Hematopoietic multipotent progenitor cell treated with erythropoietin and hydrocortisone succinate and interleukin-3 and kit ligand, for 4 days (in vitro differentiated cells): ENCODE measurements at regions not wholly inside any gene's neighbourhood (a gene's known extent, or its start where the extent isn't known, plus 50 kb on each side); places are given as distances from the start of the nearest gene placed in this dataset.
"Not testable (repeated sequence)": the region's sequence is repeated elsewhere in the genome, so short reads cannot be mapped to it uniquely, and the experiment has no call there.

Experiments used
- DNase-seq: peaks from one replicate; pipeline ENCODE4 v3.0.0-alpha.2; 2015

- DNase-seq = no peak
Measured at GRCh38 chr4:126758493-126758892, 874.3 kb upstream of the INTU start.

GRCh38 chr4:126761947-126762662 lies 870.7 kb upstream of the INTU start:
- no peak for DNase-seq

- no peak for DNase-seq
Measured at GRCh38 chr4:126762663-126763247, 870.0 kb upstream of the INTU start.

- no peak for DNase-seq
Measured at GRCh38 chr4:126766241-126766640, 866.5 kb upstream of the INTU start.

GRCh38 chr4:126768338-126768737 lies 864.4 kb upstream of the INTU start:
- DNase-seq = no peak

- not testable (repeated sequence) for DNase-seq
Measured at GRCh38 chr4:126770811-126771553, 861.8 kb upstream of the INTU start.

- DNase-seq = not testable (repeated sequence)
Measured at GRCh38 chr4:126771618-126772017, 861.1 kb upstream of the INTU start.

- DNase-seq = no peak
Measured at GRCh38 chr4:126772662-126773061, 860.1 kb upstream of the INTU start.

GRCh38 chr4:126775485-126776106 lies 857.2 kb upstream of the INTU start:
- no peak for DNase-seq

GRCh38 chr4:126776361-126776760 lies 856.4 kb upstream of the INTU start:
- no peak for DNase-seq

- no peak for DNase-seq
Measured at GRCh38 chr4:126777649-126778048, 855.1 kb upstream of the INTU start.

GRCh38 chr4:126778348-126778747 lies 854.4 kb upstream of the INTU start:
- no peak for DNase-seq

GRCh38 chr4:126779001-126779400 lies 853.8 kb upstream of the INTU start:
- no peak for DNase-seq

- DNase-seq = no peak
Measured at GRCh38 chr4:126779436-126780166, 853.2 kb upstream of the INTU start.

- DNase-seq = no peak
Measured at GRCh38 chr4:126783191-126783590, 849.6 kb upstream of the INTU start.

GRCh38 chr4:126784966-126785580 lies 847.7 kb upstream of the INTU start:
- no peak for DNase-seq

GRCh38 chr4:126790633-126791032 lies 842.1 kb upstream of the INTU start:
- no peak for DNase-seq

GRCh38 chr4:126794363-126794762 lies 838.4 kb upstream of the INTU start:
- no peak for DNase-seq

- DNase-seq = no peak
Measured at GRCh38 chr4:126798214-126798613, 834.5 kb upstream of the INTU start.

GRCh38 chr4:126799416-126799815 lies 833.3 kb upstream of the INTU start:
- DNase-seq = no peak

- DNase-seq = no peak
Measured at GRCh38 chr4:126799971-126800574, 832.7 kb upstream of the INTU start.

GRCh38 chr4:126800575-126801141 lies 832.1 kb upstream of the INTU start:
- no peak for DNase-seq
